ENCODE measurements at regions not wholly inside any gene's neighbourhood (a gene's known extent, or its start where the extent isn't known, plus 50 kb on each side); places are given as distances from the start of the nearest gene placed in this dataset.
A peak's percentile ranks its signal among the peaks of the same experiment; 100 is the strongest.

- TF ChIP-seq ZBTB33 (CRISPR knock-in tag; IDR thresholded peaks at IDR 0.05): no peak
- no peak for TF ChIP-seq NRL (CRISPR knock-in tag; IDR thresholded peaks at IDR 0.05; ENCODE audit: borderline replicate concordance)
- no peak for TF ChIP-seq SMAD3 (CRISPR knock-in tag; IDR thresholded peaks at IDR 0.05)
- no peak for TF ChIP-seq RFX5 (IDR thresholded peaks at IDR 0.05; ENCODE audit: low read depth, low read length)
- TF ChIP-seq RFXANK (CRISPR knock-in tag; IDR thresholded peaks at IDR 0.05): no peak
- TF ChIP-seq ELF3 (CRISPR knock-in tag; IDR thresholded peaks at IDR 0.05): no peak
- TF ChIP-seq SPEN (CRISPR knock-in tag; IDR thresholded peaks at IDR 0.05; ENCODE audit: low read depth): no peak
These were observed 409.4 kb upstream of the B3GAT1 start for GRCh38 chr11:134821422-134821821.

GRCh38 chr11:134819041-134819440, 407.0 kb upstream of the B3GAT1 start:
- in situ Hi-C loops (cut with HindIII; ENCODE audit: extremely low pct_ligation_motif_present, low pct_unique_long_range_greater_than_20kb) (no loop called here), intact Hi-C loops (cut with micrococcal nuclease; ENCODE audit: unreplicated experiment) (no loop called here)
- no peak overlapping the region for H3K9ac ChIP-seq (ENCODE audit: insufficient read depth, low read depth, low read length)
- FAIRE-seq (no peak), ATAC-seq (peak; percentile 41; the same call in 1 of the 3 replicates), DNase-seq (ENCODE audit: low spot score) (no peak)
- no peak overlapping the region for H3K4me3 ChIP-seq (replicated peaks in 1 of 3; ENCODE audit: insufficient read depth in 1 of 3, low read depth in 2 of 3, low read length in 3 of 3)
- 32% methylated on average over 7 of the region's 7 CpGs for WGBS (ENCODE audit: low lambda C conversion rate)
- no peaks in the 10 kb centered on the region for H3K36me3 ChIP-seq (replicated peaks in 1 of 2; ENCODE audit: control insufficient read depth in 1 of 2, insufficient read depth in 2 of 2, low read length in 2 of 2)
- no peak overlapping the region for H3K4me2 ChIP-seq (ENCODE audit: low read depth, low read length)
- no peaks in the 10 kb centered on the region for H3K79me2 ChIP-seq (ENCODE audit: insufficient read depth, low read length)
- no peak overlapping the region for H2AFZ ChIP-seq (ENCODE audit: low read length)
- ChIA-PET CTCF (ENCODE audit: low intra/inter-chr PET ratio, low total read pairs) (no interaction called here), POLR2A (no interaction called here)
- no peak overlapping the region for H3K27ac ChIP-seq (ENCODE audit: extremely low read length, insufficient read depth, low read length)
- no peaks in the 10 kb centered on the region for H4K20me1 ChIP-seq (ENCODE audit: insufficient read depth, low read length)
- no TSS peak for BruUV-seq (replicated peaks)
- no peaks in the 10 kb centered on the region for H3K4me1 ChIP-seq (ENCODE audit: insufficient read depth, low read length)
- no peaks in the 10 kb centered on the region for H3K27me3 ChIP-seq (ENCODE audit: control insufficient read depth in 1 of 2, insufficient read depth in 2 of 2, low read length in 2 of 2)
- TF ChIP-seq DRAP1 (CRISPR knock-in tag; IDR thresholded peaks at IDR 0.05) (no peak), RXRA (CRISPR knock-in tag; IDR thresholded peaks at IDR 0.05) (no peak), ZFP90 (CRISPR knock-in tag; IDR thresholded peaks at IDR 0.05; ENCODE audit: borderline replicate concordance) (no peak), ZNF562 (CRISPR knock-in tag; IDR thresholded peaks at IDR 0.05; ENCODE audit: borderline replicate concordance) (no peak), ZSCAN21 (CRISPR knock-in tag; IDR thresholded peaks at IDR 0.05; ENCODE audit: borderline replicate concordance) (no peak), ZNF589 (CRISPR knock-in tag; conservative IDR thresholded peaks at IDR 0.05) (no peak), TRAFD1 (CRISPR knock-in tag; IDR thresholded peaks at IDR 0.05; ENCODE audit: borderline replicate concordance) (no peak), ZNF576 (CRISPR knock-in tag; IDR thresholded peaks at IDR 0.05) (no peak)
- H3K9me3 ChIP-seq (ENCODE audit: low read length): no peaks in the 10 kb centered on the region

More at GRCh38 chr11:134821422-134821821, 409.4 kb upstream of the B3GAT1 start:
- in situ Hi-C loops (cut with HindIII; ENCODE audit: extremely low pct_ligation_motif_present, low pct_unique_long_range_greater_than_20kb): loop anchor here (10.0 kb wide), 1 partner anchor 57 kb away; no protein-coding TSS in a partner anchor
- Histone ChIP-seq H3K36me3 (replicated peaks in 1 of 2; ENCODE audit: control insufficient read depth in 1 of 2, insufficient read depth in 2 of 2, low read length in 2 of 2) (no peaks in the 10 kb centered on the region), H4K20me1 (ENCODE audit: insufficient read depth, low read length) (no peaks in the 10 kb centered on the region), H3K4me1 (ENCODE audit: insufficient read depth, low read length) (no peaks in the 10 kb centered on the region), H2AFZ (ENCODE audit: low read length) (no peak overlapping the region), H3K27ac (ENCODE audit: extremely low read length, insufficient read depth, low read length) (no peak overlapping the region), H3K79me2 (ENCODE audit: insufficient read depth, low read length) (no peaks in the 10 kb centered on the region), H3K27me3 (ENCODE audit: control insufficient read depth in 1 of 2, insufficient read depth in 2 of 2, low read length in 2 of 2) (peaks cover 0 to 2% of the 10 kb centered on the region in 2 experiments; a peak in 2 of 5 replicates), H3K9me3 (ENCODE audit: low read length) (no peaks in the 10 kb centered on the region), H3K4me3 (replicated peaks in 1 of 3; ENCODE audit: insufficient read depth in 1 of 3, low read depth in 2 of 3, low read length in 3 of 3) (no peak overlapping the region), H3K9ac (ENCODE audit: insufficient read depth, low read depth, low read length) (no peak overlapping the region), H3K4me2 (ENCODE audit: low read depth, low read length) (no peak overlapping the region)
- 4% methylated on average over 4 of the region's 4 CpGs for WGBS (ENCODE audit: low lambda C conversion rate)
- intact Hi-C loops (cut with micrococcal nuclease; ENCODE audit: unreplicated experiment): no loop called here
- ATAC-seq (no peak), FAIRE-seq (no peak), DNase-seq (ENCODE audit: low spot score) (no peak)
- ChIA-PET CTCF (ENCODE audit: low intra/inter-chr PET ratio, low total read pairs) (no interaction called here), POLR2A (no interaction called here)
- no TSS peak for BruUV-seq (replicated peaks)
